ENCODE measurements at regions not wholly inside any gene's neighbourhood (a gene's known extent, or its start where the extent isn't known, plus 50 kb on each side); places are given as distances from the start of the nearest gene placed in this dataset.

DNA sequence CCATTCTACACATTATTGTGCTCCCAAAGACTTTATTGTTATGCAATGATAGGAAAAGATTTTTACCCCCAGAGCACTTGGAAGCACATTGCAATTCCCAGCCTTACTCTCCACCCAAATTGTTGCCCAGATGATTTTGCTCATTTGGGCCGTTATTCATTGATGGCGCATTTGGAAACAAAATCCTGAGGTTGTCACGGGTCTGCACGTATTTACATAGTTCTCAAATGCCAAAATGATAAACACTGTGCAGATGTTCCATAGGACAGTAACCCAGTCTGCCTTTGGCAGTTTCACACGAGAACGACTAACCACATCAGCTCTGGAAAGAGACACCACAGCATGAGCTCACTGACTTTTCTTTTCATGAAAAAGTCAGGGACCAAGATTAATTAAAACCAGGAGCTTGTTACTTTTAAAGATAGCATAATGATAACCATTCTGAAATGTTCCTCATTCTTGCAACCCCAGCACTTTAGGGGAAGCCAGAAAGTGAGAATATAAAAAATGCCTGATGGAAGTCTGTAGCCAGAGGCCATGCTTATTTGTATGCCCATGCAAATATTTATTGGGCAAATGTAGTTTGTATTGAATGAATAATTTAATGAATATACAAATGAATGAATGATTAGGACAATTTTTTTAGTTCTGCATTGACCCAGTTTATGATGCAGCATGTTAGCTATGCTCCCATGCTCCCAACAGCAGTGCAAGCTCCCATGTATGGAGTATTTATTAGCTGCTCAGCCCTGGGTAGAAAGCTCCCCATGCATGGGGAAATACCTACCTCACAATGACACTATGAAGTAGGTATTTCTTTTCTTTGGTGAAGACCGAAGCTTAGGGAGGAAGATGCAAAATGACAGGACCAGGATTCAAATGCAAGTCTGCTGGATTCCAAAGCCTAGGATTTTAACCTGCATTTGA lies 84.6 kb downstream of the MAIP1 start:
- TF ChIP-seq, protein P1, sequence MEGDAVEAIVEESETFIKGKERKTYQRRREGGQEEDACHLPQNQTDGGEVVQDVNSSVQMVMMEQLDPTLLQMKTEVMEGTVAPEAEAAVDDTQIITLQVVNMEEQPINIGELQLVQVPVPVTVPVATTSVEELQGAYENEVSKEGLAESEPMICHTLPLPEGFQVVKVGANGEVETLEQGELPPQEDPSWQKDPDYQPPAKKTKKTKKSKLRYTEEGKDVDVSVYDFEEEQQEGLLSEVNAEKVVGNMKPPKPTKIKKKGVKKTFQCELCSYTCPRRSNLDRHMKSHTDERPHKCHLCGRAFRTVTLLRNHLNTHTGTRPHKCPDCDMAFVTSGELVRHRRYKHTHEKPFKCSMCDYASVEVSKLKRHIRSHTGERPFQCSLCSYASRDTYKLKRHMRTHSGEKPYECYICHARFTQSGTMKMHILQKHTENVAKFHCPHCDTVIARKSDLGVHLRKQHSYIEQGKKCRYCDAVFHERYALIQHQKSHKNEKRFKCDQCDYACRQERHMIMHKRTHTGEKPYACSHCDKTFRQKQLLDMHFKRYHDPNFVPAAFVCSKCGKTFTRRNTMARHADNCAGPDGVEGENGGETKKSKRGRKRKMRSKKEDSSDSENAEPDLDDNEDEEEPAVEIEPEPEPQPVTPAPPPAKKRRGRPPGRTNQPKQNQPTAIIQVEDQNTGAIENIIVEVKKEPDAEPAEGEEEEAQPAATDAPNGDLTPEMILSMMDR (IDR thresholded peaks at IDR 0.05; ENCODE audit: insufficient read depth, low read depth, low read length): no peak
- no peak for TF ChIP-seq EZH2 (IDR thresholded peaks at IDR 0.05; ENCODE audit: insufficient read depth, low read length)

All from astrocyte (in vitro differentiated cells and primary cell).